Nephron progenitor cell (in vitro differentiated cells): ENCODE measurements at regions not wholly inside any gene's neighbourhood (a gene's known extent, or its start where the extent isn't known, plus 50 kb on each side); places are given as distances from the start of the nearest gene placed in this dataset.

Experiments used
- DNase-seq: peaks from one replicate; pipeline ENCODE4 v3.0.0; 2021
- H3K27ac Mint-ChIP-seq: 2 replicates; pipeline ENCODE4 v1.8.0; 2021; ENCODE audit warnings: mild to moderate bottlenecking, moderate library complexity, mixed read lengths
- H3K27me3 Mint-ChIP-seq: 2 replicates; pipeline ENCODE4 v1.8.0; 2021; ENCODE audit warnings: mild to moderate bottlenecking, low read depth, mixed read lengths; ENCODE audit not compliant: poor library complexity
- H3K36me3 Mint-ChIP-seq: 2 replicates; pipeline ENCODE4 v1.8.0; 2021; ENCODE audit warnings: low read depth, mixed read lengths
- H3K4me1 Mint-ChIP-seq: 2 replicates; pipeline ENCODE4 v1.8.0; 2021; ENCODE audit warnings: mixed read lengths
- H3K4me3 Mint-ChIP-seq: 2 replicates; pipeline ENCODE4 v1.8.0; 2021; ENCODE audit warnings: mild to moderate bottlenecking, moderate library complexity, mixed read lengths
- H3K9me3 Mint-ChIP-seq: 2 replicates; pipeline ENCODE4 v1.8.0; 2021; ENCODE audit warnings: mild to moderate bottlenecking, moderate library complexity, mixed read lengths
- CTCF ChIP-seq: fragments of 200-600 bp; sonication (generic); IDR thresholded peaks from 2 replicates; pipeline ENCODE4 v1.5.0; 2021; ENCODE audit warnings: antibody characterized with exemption

DNA sequence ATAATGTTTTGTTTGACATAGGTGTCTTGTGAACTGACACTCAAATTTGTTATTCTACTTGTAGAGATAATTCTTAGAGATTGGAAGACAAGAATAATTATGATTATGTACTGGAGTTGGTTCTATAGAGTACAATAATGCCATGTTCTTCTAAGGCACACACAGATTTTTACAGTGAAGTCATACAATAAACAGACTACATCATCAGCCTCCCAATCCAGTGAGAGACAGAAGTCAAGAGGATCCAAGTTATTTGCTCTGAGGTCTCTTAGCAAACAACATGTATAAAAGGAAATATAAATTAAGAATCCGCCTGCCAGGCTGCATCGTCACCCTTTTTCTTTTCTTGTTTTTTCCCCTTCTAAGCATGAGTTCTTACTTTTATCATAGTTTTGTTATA is 613.5 kb upstream of the SETBP1 start:
- Mint-ChIP-seq H3K9me3 (no peaks in the 10 kb centered on the region), H3K27ac (no peak overlapping the region), H3K4me3 (no peak overlapping the region), H3K36me3 (no peaks in the 10 kb centered on the region), H3K4me1 (no peaks in the 10 kb centered on the region), H3K27me3 (no peaks in the 10 kb centered on the region)
- DNase-seq = no peak
- no peak for TF ChIP-seq CTCF

- no peaks in the 10 kb centered on the region for H3K4me1 Mint-ChIP-seq
- no peaks in the 10 kb centered on the region for H3K9me3 Mint-ChIP-seq
- H3K27me3 Mint-ChIP-seq = no peaks in the 10 kb centered on the region
- TF ChIP-seq CTCF = no peak
- no peak for DNase-seq
- no peak overlapping the region for H3K4me3 Mint-ChIP-seq
- no peak overlapping the region for H3K27ac Mint-ChIP-seq
- H3K36me3 Mint-ChIP-seq = no peaks in the 10 kb centered on the region
Observed at GRCh38 chr18:44075038-44075437, 605.6 kb upstream of the SETBP1 start.

- Mint-ChIP-seq H3K4me1 (no peaks in the 10 kb centered on the region), H3K27ac (no peak overlapping the region), H3K4me3 (no peak overlapping the region), H3K9me3 (no peaks in the 10 kb centered on the region), H3K36me3 (no peaks in the 10 kb centered on the region), H3K27me3 (no peaks in the 10 kb centered on the region)
- no peak for TF ChIP-seq CTCF
- DNase-seq = no peak
Observed at GRCh38 chr18:44079606-44080005, 601.1 kb upstream of the SETBP1 start.

DNA sequence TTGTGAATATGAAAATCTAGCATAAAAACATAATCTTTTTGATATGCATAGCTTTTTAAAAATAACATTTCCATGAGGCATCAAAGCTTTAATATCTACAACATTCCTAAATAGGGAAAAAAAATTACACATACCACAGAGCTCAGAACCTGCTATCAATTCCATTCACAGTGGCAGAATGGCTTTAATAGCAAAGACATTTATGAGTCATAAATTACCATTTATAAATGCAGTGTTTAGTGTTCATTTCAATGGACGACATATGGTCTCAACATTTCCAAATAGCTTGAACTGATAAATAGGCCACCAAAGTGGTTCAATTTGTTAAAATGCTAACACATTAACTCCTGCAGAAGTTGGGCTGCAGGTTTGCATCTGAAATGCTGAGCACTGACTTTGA is 600.6 kb upstream of the SETBP1 start:
- Mint-ChIP-seq H3K4me1 (no peaks in the 10 kb centered on the region), H3K36me3 (no peaks in the 10 kb centered on the region), H3K27me3 (no peaks in the 10 kb centered on the region), H3K9me3 (no peaks in the 10 kb centered on the region), H3K4me3 (no peak overlapping the region), H3K27ac (no peak overlapping the region)
- no peak for TF ChIP-seq CTCF
- DNase-seq = no peak

GRCh38 chr18:44089732-44090131 is 591.0 kb upstream of the SETBP1 start:
- Mint-ChIP-seq H3K4me3 (no peak overlapping the region), H3K27me3 (no peaks in the 10 kb centered on the region), H3K27ac (peak overlapping the region; percentile 5), H3K36me3 (no peaks in the 10 kb centered on the region), H3K9me3 (no peaks in the 10 kb centered on the region), H3K4me1 (peaks cover under 1% of the 10 kb centered on the region)
- no peak for DNase-seq
- no peak for TF ChIP-seq CTCF

- no peak for DNase-seq
- peaks cover 8% of the 10 kb centered on the region for H3K4me1 Mint-ChIP-seq
- H3K9me3 Mint-ChIP-seq = peaks cover 3% of the 10 kb centered on the region
- H3K27me3 Mint-ChIP-seq = no peaks in the 10 kb centered on the region
- no peak overlapping the region for H3K27ac Mint-ChIP-seq
- H3K36me3 Mint-ChIP-seq = no peaks in the 10 kb centered on the region
- H3K4me3 Mint-ChIP-seq = no peak overlapping the region
- TF ChIP-seq CTCF = no peak
Observed at GRCh38 chr18:44090453-44090852, 590.2 kb upstream of the SETBP1 start.
